NOMO-1 (cell line): ENCODE measurements at regions not wholly inside any gene's neighbourhood (a gene's known extent, or its start where the extent isn't known, plus 50 kb on each side); places are given as distances from the start of the nearest gene placed in this dataset.
"Not testable (repeated sequence)": the region's sequence is repeated elsewhere in the genome, so short reads cannot be mapped to it uniquely, and the experiment has no call there.

Source experiments
- DNase-seq, 2 experiments: peaks; one replicate each; lab custom pipeline; 2025; ENCODE audit not compliant: unreplicated experiment in 2 of 2; lab: John Stamatoyannopoulos, UW

GRCh38 chr9:42656789-42657188 is 473.3 kb downstream of the SPATA31A6 start:
- DNase-seq = not testable (repeated sequence)

- not testable (repeated sequence) for DNase-seq
Measured at GRCh38 chr9:42657496-42657895, 474.0 kb downstream of the SPATA31A6 start.

- not testable (repeated sequence) for DNase-seq
Measured at GRCh38 chr9:42697146-42697545, 513.7 kb downstream of the SPATA31A6 start.

GRCh38 chr9:42702890-42703289 is 519.4 kb downstream of the SPATA31A6 start:
- not testable (repeated sequence) for DNase-seq

GRCh38 chr9:42724841-42725835 is 541.7 kb downstream of the SPATA31A6 start:
- DNase-seq = not testable (repeated sequence)

GRCh38 chr9:42743030-42743814 is 559.8 kb downstream of the SPATA31A6 start:
- peak in 1 of 2 experiments; percentile 21 for DNase-seq

- DNase-seq = not testable (repeated sequence)
Measured at GRCh38 chr9:42757251-42757650, 573.8 kb downstream of the SPATA31A6 start.

GRCh38 chr9:42759320-42759719 is 575.9 kb downstream of the SPATA31A6 start:
- DNase-seq = not testable (repeated sequence)

GRCh38 chr9:42782201-42782600 is 598.7 kb downstream of the SPATA31A6 start:
- not testable (repeated sequence) for DNase-seq

- DNase-seq = not testable (repeated sequence)
Measured at GRCh38 chr9:42792725-42793124, 609.3 kb downstream of the SPATA31A6 start.

- not testable (repeated sequence) for DNase-seq
Measured at GRCh38 chr9:42798571-42798970, 615.1 kb downstream of the SPATA31A6 start.

GRCh38 chr9:42802716-42803115 is 619.3 kb downstream of the SPATA31A6 start:
- DNase-seq = not testable (repeated sequence)

GRCh38 chr9:42806674-42807073 is 623.2 kb downstream of the SPATA31A6 start:
- not testable (repeated sequence) for DNase-seq

GRCh38 chr9:42821468-42821867 is 638.0 kb downstream of the SPATA31A6 start:
- not testable (repeated sequence) for DNase-seq

- not testable (repeated sequence) for DNase-seq
Measured at GRCh38 chr9:42848156-42848555, 664.7 kb downstream of the SPATA31A6 start.

- DNase-seq = not testable (repeated sequence)
Measured at GRCh38 chr9:42850896-42851693, 667.6 kb downstream of the SPATA31A6 start.

GRCh38 chr9:42851701-42852100 is 668.2 kb downstream of the SPATA31A6 start:
- DNase-seq = not testable (repeated sequence)

- not testable (repeated sequence) for DNase-seq
Measured at GRCh38 chr9:42852133-42852930, 668.9 kb downstream of the SPATA31A6 start.

GRCh38 chr9:42860133-42860532 is 676.7 kb downstream of the SPATA31A6 start:
- not testable (repeated sequence) for DNase-seq
